Activated naive CD4-positive, alpha-beta T cell treated with anti-CD3 and anti-CD28 coated beads, Interleukin-2, amount 50 U/mL, for 16 hours (primary cell): ENCODE measurements at regions not wholly inside any gene's neighbourhood (a gene's known extent, or its start where the extent isn't known, plus 50 kb on each side); places are given as distances from the start of the nearest gene placed in this dataset.
"Not testable (repeated sequence)": the region's sequence is repeated elsewhere in the genome, so short reads cannot be mapped to it uniquely, and the experiment has no call there.

ENCODE experiments used
- DNase-seq: peaks from one replicate; pipeline ENCODE4 v3.0.0-alpha.2; 2020

DNA sequence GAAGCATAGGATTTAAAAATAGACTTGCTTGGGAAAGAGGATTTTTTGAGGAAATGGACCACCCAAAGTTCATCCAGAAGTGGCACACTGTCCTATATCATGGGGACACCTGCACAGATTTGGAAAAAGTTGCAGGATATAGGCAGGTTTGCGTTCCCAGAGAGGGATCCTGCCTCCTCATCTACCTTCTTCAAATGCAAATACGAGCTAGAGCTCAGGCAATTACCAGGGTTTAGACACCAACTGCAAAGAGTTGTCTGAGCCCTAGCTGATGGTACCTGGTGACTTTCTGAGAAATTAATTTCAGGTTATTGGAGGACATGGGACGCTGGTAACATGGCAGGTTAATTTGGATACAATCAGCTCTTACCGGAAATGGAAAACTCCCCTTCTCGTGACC lies 423.7 kb upstream of the MTPN start:
- no peak for DNase-seq

DNA sequence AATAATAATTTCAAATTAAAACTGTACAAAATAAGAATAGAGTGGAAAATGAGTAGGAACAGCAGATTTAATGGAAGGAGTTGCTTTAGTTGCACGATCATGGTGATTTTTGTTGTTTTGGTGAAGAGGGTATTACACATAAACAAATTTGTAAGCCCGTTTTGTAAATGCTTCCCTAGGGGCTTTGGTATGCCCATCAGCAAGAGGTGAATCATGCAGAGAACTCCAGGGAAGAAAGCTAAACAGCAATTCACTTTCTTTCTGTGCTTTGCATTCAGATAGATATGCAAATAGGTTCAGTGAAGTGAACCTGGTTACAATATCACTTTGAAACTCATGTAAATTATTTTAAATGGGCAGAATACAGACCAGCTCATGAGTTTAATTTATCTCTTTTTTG lies 422.2 kb upstream of the MTPN start:
- DNase-seq: no peak

DNA sequence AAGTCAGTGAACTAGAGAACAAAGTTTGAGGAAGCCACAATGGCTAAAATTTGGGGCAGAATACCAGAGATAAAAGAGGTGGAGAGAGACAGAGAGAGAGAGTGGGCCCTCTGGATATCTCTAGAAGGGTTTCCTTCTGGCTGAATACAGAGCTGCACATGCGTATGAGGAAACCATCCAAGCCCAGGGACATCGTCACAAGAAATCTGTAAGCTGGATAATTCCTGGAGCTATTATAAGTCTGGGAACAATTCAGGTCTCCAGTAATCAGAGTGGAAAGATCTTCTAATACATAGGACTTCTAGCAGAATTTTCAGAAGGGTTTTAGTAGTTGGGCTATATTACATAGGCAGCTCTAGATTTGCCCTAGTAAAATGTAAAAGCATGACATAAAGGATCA lies 415.7 kb upstream of the MTPN start:
- DNase-seq: no peak

DNA sequence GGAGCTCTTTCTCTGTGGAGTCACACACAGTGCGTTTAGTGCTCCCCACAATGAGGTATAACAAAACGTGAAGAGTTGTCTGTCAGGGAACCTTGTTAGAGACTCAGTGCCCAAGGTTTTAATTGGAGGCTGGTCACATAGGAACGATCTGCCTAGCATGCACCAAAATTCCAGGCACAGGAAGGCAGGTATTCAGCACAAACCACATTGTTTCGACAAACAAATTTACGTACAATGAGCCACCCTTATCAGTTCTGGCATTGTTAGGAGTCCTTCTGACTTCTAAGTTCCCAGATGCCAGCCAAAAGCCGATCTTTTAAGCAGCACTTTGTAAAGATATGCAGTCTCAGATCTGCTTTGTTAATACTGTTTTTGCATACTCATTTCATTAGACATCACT lies 414.2 kb upstream of the MTPN start:
- DNase-seq: no peak

DNA sequence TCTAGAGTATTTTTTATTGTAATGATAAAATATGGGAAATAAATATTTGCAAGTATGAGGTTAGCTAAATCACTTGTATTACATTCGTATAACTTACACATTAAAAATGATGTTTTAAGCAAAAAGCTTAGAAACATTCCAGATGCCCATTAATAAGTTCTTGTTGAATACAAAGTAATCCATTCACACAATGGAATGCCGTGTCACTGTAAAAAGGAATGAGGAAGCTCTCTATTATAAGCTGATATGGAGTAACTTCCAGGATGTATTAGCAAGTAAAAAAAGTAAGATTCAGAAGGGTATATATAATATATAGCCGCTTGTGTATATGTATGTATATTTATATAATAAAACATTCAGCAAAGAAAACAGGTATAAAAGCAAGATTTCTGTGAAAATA lies 412.8 kb upstream of the MTPN start:
- DNase-seq: no peak

DNA sequence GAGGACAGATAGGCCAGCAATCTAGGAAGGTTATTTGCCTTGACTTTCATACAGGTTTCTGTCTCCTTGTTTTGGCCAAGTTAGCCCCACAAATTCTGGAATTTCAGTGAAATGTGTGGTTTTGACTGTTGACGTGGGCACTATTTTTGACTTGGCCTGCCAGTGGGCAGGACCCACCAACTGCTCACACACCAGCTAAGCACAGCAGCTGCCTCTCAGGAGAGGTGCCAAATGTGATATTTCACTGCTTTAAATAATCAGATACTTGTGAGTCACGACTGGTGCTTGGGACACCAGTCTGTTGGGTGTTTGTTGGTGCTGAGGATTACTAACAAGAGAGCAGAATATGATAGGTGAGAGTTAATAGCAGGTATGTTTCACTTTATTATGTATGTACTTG lies 409.7 kb upstream of the MTPN start:
- DNase-seq: no peak

DNA sequence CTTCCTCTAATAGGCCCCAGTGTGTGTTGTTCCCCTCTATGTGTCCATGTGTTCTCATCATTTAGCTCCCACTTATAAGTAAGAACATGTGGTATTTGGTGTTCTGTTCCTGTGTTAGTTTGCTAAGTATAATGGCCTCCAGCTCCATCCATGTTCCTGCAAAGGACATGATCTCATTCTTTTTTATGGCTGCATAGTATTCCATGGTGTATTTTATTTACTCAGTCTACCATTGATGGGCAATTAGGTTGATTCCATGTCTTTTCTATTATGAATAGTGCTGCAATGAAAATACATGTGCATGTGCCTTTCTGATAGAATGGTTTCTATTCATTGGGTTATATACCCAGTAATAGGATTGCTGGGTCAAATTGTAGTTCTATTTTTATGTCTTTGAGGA lies 394.2 kb upstream of the MTPN start:
- DNase-seq: not testable (repeated sequence)

DNA sequence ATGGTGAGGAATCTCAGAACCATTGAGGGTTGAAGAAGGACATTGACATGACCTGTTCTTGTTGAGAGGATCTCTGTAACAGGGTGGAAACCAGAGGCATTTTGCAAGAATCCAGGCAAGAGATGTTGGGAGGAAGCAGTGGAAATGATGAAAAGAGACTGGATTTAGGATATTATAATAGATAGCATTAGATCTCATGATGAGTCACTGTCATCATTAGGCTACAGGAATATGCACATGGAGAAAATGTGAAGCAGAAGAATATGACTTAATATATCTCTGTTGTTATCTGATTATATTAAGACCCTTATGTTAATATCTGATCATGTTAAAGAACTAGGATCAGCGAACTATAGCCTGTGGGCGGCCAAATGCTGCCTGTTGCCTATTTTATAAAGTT lies 393.0 kb upstream of the MTPN start:
- DNase-seq: no peak

DNA sequence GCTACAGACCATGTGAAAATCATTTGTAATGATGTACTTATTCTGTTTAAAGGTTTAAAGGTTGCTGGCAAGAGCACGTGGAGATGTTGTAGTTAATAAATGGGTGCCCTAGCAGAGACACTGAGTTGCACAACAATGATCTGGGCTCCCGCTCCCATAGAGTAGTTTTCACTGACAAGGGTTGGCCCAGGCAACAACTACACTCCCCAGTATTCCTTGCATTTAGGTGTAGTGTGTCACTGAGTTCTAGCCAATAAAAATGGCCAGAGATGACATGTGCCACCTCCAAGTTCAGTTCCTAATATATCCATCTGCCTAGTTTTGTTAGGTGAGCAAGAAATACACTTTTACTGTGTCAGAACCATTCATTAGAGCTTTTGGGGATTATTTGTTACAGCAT lies 392.1 kb upstream of the MTPN start:
- DNase-seq: no peak

DNA sequence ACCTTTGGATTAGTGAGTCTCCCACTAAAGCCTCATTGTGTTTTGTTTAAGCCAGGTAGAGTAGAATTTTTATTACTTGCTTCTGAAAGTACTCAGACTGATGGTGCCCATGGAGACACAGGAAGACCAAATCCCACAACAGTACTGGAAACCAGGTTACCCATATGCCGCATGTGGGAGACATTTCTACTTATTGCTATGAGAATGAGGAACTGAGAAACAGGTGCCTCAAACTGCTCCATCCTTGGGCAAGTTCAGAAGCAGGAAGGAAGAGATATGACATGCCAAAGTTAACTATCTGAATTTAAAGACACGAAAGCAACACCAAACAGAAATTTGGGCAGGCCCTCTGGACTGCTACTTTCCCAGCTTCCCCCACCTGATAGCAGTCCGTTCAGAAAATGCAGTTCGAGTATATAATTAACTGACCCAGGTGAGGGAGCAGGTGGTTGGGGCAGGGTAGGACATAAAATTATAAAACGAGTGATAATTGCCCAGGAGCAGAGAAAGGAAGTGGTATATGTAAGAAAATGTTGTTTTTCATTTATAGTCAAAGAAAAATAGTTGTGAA lies 382.3 kb upstream of the MTPN start:
- no peak for DNase-seq

DNA sequence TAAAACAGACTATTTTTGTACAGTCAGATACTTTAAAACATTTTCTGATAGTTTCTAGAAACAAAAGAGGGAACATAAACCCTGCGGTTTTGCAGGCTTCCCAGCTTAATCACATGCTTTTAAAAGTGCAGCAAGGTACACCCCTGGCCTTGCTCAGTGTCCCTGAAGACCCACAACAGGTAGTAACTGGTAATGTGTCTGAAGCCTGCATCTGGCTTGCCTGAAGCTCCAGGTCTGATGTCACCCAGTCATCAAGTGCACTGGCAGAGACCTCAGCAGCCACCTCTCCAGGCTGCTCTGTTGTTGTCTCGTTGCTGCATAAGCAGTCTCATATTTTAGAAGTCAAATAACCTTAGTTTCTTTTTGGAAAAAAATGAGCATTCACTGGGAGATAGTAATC lies 376.1 kb upstream of the MTPN start:
- no peak for DNase-seq

DNA sequence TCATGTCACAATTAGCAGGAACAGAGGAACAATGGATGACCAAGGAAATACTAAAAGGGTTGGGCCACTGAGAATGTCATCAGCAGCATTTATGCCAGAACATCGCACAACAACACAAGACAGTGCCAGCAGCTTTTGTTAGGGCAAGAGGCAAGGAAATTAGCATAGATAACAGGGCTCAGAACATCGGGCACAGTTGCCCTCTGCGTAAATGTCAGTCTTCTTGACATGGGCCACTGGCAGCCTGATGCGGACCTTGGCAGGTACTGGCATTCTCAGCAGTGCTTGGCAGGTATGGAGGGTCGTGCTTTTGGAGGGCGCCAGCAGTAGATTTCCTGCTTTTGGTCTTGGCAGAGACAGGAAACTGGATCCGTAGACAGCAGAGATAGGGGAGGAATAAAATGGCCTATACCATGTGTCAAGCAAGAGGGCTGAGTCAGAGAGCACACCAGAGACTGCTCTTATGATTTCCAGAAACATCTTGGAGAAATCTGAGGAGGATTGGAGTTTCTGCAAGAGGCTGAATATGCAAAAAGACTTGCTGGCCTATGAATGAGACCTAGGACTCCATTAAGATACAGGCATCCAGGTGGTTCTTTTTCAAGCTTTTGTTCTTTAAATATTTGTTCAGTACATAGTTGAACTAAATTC lies 371.5 kb upstream of the MTPN start:
- no peak for DNase-seq

DNA sequence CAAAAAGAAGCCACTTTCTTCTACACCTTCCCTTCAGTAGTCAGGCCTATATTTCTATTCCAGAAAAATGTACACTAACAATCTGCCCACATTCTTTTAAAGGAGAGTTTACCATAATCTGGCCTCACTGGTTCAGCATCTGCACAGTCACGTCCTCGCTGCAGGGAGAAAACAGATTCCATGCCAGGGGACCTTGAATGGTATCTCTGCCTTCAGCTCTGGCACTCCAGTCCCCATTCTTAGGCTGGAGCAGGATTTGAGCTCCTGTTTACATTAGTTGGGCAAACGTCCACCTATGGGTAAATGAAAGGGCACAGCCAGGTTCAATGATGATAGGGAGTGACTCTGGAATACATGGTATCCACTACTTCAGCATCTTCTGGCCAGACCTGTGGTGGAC lies 371.0 kb upstream of the MTPN start:
- no peak for DNase-seq

DNA sequence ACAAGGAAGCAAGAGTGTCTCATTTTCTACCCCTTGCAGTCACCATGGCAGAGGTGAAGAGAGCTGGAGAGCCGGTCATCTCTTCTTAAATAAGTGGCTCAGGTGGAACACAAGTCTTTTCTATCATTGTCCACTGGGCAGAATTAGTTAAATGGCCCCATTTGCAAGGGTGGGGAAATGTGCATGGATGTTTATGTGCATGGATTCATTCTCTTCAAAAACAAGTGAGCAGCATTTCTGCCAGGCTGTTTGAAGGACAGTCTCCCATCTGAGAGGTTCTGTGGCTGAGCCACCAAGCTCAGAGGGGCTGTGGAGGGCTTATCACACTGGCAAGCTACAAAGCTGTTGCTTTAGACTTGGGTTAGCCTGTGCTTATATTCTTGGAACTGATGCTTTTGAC lies 370.3 kb upstream of the MTPN start:
- DNase-seq: no peak

DNA sequence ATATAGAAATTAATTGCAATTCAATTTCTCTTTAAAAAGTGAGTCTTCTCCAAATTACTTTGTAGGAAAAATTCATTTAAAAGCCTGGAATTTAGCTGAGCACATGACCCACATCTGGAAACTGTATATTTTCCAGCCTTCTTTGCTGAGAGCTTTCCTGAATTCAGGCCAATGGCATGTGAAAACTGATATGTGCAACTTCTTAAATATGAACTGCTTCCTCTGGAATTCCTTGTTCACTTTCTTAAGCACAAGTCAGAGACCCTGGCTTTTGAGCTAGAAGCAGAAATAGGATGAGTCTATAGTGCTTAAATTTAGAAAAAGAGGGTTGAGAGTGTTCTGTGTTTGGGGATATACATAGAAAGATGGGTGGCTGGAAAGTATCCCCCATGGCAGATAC lies 365.1 kb upstream of the MTPN start:
- DNase-seq: no peak

DNA sequence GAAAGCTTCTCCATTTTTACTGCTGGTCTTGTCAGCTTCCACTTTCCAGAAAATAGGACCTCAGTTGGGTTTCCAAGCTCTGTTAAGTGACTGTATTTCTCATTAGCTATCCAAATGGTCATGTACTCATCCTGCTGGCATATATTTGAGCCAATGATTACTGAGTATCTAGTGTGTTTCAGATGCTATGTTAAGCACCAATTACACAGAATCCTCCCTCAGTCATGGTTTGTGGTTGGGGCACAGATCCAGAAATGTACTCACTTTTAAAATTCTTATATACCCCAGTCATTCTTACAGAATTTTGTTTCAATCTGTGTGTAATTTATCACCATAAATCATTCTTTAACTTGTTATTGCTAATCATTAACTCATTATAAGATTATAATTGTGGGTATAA lies 362.3 kb upstream of the MTPN start:
- DNase-seq: no peak

DNA sequence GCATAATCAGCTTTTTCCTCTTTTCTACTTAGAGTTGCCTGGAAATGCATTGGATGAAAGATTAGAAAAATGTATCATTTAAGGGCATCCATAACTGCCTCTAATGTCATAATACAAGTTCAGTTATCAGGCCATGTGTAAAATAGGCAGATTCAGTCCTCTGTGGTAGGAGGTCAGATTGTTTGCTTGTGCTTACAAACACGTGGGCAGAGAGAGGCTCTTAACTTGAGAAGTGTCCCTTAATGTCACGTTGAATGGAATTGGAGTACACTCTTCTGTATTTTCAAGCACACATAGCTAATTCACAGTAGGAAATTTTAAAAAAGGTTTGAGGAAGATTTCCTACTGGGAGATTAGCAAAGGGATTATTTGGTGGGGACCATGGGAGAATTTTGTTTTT lies 359.8 kb upstream of the MTPN start:
- no peak for DNase-seq

DNA sequence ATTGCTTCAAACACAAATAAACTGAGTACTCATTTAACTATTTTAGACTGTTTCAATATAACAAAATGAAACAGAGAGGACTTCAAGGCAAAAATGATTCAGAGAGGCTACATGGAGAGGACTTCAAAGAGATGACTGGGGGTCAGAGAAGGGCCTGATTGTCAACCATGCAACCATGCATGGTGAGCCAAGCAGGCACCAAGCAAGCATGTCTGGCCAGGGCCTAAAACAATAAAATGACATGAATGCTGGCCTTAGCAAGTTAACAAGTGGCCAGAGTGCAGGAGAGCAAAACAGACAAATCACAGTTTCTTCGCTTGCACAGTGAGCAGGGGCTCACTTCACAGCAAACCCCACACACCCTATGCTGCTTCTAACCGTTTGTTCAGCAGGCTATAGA lies 356.5 kb upstream of the MTPN start:
- DNase-seq: no peak

DNA sequence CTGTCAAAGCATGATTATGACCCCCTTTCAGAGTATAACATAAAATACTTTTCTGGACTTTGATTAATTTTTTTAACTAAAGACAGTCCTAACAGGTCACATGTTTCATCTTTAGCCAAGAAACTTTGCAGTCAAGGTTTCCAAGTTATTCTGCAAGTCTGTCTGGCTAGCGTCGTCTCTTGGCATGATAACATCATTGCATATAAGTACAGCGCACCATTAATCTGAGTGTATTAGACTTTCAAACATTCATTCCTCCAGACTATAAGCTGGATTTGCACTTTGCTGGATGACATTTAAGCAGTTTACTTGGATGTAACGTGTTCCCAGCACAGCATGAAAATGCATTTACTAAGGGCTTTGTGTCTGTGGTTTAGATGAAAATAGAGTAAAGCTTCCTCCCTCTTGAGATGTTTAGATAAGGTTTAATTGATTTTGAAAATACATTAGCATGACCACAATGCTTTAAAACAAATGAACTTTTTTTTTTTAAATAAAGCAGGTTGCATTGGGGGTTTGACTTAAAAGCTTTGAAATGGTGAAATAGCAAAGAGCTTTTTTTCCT lies 349.0 kb upstream of the MTPN start:
- no peak for DNase-seq

DNA sequence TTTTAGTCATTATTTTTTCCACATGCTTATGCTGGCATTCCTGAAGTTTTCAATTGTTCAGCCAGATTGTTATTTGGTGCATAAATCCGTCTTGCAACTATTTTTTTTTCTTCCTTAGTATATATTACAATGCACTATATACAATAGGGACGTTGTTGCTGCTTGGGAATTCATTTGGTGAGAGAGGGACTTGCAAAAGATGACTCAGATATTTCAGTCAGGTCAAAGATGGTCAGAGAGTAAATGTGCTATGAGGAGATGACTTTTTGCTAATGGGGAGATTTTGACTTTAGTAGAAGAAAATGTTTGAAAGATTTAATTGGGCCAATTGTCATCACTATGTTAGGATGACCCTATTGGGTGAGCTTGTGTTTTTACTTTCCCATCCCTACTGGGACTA lies 348.4 kb upstream of the MTPN start:
- DNase-seq: no peak

DNA sequence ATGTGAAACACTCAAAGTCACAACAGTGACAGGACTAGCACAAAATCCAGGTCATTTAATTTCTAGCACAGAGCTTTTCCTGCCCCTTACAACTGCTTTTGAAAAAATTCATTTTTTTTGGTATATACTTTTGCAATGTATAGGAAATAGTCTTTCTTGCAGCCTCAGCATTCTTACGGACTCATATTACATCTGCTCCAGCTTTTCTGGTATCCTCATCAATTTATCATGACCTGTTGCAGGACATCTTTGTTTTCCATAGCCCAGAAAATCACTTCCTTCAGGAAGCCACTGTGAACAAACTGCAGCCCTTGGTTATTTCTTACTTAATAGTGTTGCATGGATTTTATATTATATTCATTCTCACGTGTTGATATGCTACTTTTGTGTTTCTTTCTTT lies 347.9 kb upstream of the MTPN start:
- DNase-seq: no peak

DNA sequence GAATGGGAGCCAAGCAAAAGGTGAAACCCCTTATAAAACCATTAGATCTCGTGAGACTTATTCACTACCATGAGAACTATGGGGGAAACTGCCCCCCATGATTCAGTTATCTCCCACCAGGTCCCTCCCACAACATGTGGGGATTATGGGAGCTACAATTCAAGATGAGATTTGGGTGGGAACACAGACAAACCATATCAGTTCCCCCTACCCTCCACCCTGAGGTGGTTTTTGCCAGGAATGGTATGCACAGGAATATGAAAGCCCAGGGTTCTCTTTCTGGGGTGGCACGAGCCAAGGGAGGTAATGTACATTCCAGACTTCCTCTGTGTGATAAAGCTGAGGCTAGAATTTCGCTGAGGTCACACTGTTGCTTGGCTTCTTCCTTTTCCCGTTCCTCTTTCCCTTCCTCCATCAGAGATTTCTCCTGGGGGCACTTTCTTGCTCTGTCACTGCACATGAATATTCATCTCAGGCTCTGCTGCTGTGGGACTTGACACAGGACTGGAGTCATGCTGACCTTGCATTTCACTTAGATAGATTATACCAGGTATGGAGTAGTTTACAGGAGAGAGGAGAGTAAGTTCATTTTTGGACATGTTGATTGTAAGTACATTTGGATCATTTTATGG lies 347.0 kb upstream of the MTPN start:
- no peak for DNase-seq

DNA sequence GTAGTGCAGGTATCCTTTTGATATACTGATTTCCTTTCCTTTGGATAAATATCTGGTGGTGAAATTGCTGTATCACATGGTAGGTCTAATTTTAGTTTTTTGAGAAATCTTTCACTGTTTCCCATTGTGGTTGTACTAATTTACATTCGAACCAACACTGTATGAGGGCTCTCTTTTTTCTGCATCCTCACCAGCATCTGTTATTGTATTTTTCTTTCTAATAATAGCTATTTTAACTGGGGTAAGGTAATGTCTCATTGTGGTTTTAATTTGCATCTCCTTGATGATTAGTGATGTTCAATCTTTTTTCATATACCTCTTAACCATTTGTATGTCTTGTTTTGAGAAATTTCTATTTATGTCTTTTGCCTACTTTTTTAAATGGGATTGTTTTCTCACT lies 335.4 kb upstream of the MTPN start:
- DNase-seq: no peak

DNA sequence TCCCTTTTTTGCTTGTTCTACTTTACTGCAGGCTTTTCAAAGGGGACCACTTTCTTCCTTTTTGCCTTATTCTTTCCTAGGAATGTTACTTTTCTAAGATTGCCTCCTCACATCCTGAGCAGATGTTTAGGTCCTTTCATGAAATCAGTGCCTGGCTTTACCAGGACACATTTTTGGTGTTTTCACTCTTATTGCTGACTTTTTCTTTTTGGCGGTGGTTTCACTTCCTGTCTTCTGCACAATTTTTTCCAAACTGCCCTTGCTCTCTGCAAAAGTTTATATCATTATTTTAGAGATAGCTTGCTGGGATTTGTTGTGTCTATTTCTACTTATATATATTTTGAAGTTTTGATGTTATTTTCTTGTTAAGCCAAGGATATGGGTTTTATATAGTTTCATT lies 332.2 kb upstream of the MTPN start:
- no peak for DNase-seq

DNA sequence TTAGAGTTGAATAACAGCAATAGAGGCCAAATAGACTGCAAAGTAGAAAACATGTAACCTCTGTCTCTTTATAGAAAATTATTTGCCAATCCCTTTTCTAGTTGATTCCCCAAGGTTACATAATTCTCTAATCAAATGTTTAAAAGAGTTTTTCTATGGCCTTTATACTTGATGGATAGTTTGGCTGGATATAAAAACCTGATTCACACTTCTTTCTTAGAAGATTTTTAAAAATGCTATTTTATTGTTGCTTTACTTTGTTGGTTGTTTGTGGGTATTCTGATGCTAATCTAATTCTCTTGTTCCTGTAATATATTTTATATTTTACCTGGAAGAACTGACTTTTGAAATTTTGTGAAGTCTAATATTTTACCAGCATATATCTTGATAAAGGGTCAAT lies 331.1 kb upstream of the MTPN start:
- no peak for DNase-seq
